ENCODE measurements at regions not wholly inside any gene's neighbourhood (a gene's known extent, or its start where the extent isn't known, plus 50 kb on each side); places are given as distances from the start of the nearest gene placed in this dataset.

DNA sequence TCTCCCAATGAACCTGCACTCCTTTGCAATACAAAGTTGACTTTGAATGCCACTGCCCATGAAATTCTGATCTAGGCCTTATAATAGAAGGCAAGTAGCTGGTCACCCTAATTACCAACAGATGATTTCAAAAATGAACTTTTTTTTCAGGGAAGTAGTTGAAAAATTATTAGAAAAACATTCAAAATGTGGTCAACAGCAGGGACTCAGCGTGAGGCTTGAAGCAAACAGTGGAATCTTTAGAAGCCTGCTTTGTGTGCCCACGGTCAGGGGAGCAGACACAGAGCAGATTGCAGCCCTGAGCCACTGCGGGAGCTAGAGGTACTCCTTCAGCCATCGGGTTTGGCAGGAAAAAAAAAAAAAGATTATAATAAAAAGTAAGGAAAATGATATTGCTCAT is 87.1 kb upstream of the HEY2 start:
- TF ChIP-seq CTCF (IDR thresholded peaks at IDR 0.05) = no peak
- no peak for TF ChIP-seq POLR2A (IDR thresholded peaks at IDR 0.05)
- WGBS, 4 donors = 77 to 82% (median 81%) methylated on average over 4 of the region's 4 CpGs
- DNase-seq (no peak), ATAC-seq (no peak)
- intact Hi-C loops (cut with DNase I) = no loop called here
- Histone ChIP-seq H3K4me3 (no peak overlapping the region), H3K9me3 (no peaks in the 10 kb centered on the region), H3K27me3 (no peaks in the 10 kb centered on the region), H3K4me1 (peaks cover 0 to 6% (median 0%) of the 10 kb centered on the region in 12 donors), H3K36me3 (no peaks in the 10 kb centered on the region), H3K27ac (no peak overlapping the region)

DNA sequence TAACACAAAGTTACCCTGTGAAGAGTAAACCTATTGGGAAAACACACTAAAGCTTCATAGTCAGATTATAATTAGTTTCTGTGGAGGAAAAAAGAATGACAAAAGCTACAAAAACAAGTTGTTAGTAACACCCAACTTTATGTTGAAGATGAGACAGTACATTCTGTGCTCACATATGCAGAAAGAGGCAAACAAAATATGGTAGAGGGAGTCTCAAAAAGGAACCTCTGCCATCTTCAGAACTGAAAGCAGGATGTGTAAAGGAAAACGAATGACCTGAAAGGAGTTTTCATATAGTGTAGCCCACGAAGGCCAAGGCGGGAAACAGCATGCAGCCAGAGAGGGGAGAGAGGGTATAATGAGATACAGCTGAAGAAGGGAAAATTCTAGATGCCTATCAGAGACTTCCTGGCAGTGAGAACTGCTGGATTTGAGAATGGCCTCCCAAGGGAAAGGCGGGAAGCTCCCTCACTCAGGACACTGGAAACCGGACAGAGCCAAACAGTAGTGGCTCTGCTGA is 84.1 kb upstream of the HEY2 start:
- intact Hi-C loops (cut with DNase I) = no loop called here
- peaks cover 0 to 5% (median 0%) of the 10 kb centered on the region in 12 donors for H3K4me1 ChIP-seq
- no peaks in the 10 kb centered on the region for H3K9me3 ChIP-seq
- ATAC-seq (no peak), DNase-seq (no peak)
- TF ChIP-seq POLR2A (IDR thresholded peaks at IDR 0.05) (no peak), CTCF (IDR thresholded peaks at IDR 0.05) (no peak)
- H3K4me3 ChIP-seq = no peak overlapping the region
- no peaks in the 10 kb centered on the region for H3K36me3 ChIP-seq
- no peak overlapping the region for H3K27ac ChIP-seq
- 42 to 64% (median 51%) methylated on average over 5 of the region's 5 CpGs for WGBS, 4 donors
- no peaks in the 10 kb centered on the region for H3K27me3 ChIP-seq

GRCh38 chr6:125667326-125667725 is 82.1 kb upstream of the HEY2 start:
- peaks cover 0 to 10% (median 0%) of the 10 kb centered on the region in 12 donors for H3K4me1 ChIP-seq
- TF ChIP-seq CTCF (IDR thresholded peaks at IDR 0.05) = no peak
- TF ChIP-seq POLR2A (IDR thresholded peaks at IDR 0.05) = no peak
- DNase-seq (no peak), ATAC-seq (no peak)
- H3K27me3 ChIP-seq = no peaks in the 10 kb centered on the region
- no peaks in the 10 kb centered on the region for H3K9me3 ChIP-seq
- no peaks in the 10 kb centered on the region for H3K36me3 ChIP-seq
- WGBS, 4 donors = 90 to 94% (median 92%) methylated on average over 6 of the region's 6 CpGs
- no peak overlapping the region for H3K4me3 ChIP-seq
- intact Hi-C loops (cut with DNase I) = no loop called here
- H3K27ac ChIP-seq = no peak overlapping the region

GRCh38 chr6:125668071-125668470 is 81.4 kb upstream of the HEY2 start:
- Histone ChIP-seq H3K36me3 (no peaks in the 10 kb centered on the region), H3K27me3 (no peaks in the 10 kb centered on the region), H3K4me1 (peaks cover 0 to 10% (median 0%) of the 10 kb centered on the region in 12 donors), H3K27ac (no peak overlapping the region), H3K4me3 (no peak overlapping the region), H3K9me3 (no peaks in the 10 kb centered on the region)
- TF ChIP-seq CTCF (IDR thresholded peaks at IDR 0.05) (no peak), POLR2A (IDR thresholded peaks at IDR 0.05) (no peak)
- no peak for DNase-seq
- ATAC-seq = no peak
- intact Hi-C loops (cut with DNase I) = no loop called here
- WGBS, 4 donors = 89 to 93% (median 92%) methylated on average over 8 of the region's 8 CpGs
